GM19468 (cell line): ENCODE measurements at regions not wholly inside any gene's neighbourhood (a gene's known extent, or its start where the extent isn't known, plus 50 kb on each side); places are given as distances from the start of the nearest gene placed in this dataset.

Experiments used
- ATAC-seq: cut with Tn5 transposase; IDR thresholded peaks from one replicate; pipeline ENCODE4 v1.9.1; 2021; ENCODE audit warnings: mild to moderate bottlenecking, moderate library complexity, moderate number of reproducible peaks; ENCODE audit not compliant: unreplicated experiment; ENCODE audit errors: extremely low read depth

DNA sequence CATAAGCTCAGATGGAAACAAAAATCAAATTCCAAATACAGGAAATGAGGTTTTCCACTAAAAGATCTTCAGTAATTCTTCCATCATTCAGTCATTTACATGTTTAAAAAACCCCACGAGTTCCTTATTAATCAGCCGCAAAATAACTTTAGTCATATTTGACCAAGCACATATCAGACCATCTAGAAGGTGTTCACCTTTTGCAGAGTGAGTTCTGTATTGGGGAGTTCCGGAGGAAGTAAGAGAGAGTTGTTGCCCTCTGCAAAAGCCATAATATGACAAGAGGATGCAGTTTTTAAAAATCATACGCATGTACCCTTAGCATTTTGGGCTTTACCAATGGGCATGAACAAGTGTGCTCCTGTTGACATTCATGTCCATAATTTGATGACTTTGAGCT is 61.6 kb downstream of the CCR1 start:
- no peak for ATAC-seq

- no peak for ATAC-seq
Measured at GRCh38 chr3:46146021-46146420, 62.1 kb downstream of the CCR1 start.

GRCh38 chr3:46145147-46145546 is 63.0 kb downstream of the CCR1 start:
- ATAC-seq, result no peak

GRCh38 chr3:46143951-46144473 is 64.1 kb downstream of the CCR1 start:
- no peak for ATAC-seq

GRCh38 chr3:46141813-46142212 is 66.3 kb downstream of the CCR1 start:
- ATAC-seq, result no peak

- ATAC-seq, result no peak
Measured at GRCh38 chr3:46138581-46138980, 69.5 kb downstream of the CCR1 start.

DNA sequence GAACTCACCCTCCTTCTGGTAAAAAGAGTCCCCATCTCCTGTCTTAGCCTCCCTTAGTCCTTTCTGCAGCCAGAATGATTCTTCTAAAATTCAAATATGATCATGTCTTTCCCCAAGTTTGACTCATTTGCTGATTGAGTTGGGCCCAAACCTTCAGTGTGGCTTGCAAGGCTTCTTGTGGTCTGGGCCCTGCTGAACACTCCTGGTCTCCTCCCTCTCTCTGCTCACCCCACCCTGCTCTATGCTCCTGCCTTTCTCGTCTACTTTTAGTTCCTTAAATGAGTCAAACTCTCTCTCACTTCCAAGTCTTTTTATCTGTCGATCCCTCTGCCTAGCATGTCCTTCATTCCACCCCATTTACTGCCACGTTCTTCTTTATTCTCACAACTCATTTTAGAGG is 72.6 kb downstream of the CCR1 start:
- ATAC-seq, result no peak

DNA sequence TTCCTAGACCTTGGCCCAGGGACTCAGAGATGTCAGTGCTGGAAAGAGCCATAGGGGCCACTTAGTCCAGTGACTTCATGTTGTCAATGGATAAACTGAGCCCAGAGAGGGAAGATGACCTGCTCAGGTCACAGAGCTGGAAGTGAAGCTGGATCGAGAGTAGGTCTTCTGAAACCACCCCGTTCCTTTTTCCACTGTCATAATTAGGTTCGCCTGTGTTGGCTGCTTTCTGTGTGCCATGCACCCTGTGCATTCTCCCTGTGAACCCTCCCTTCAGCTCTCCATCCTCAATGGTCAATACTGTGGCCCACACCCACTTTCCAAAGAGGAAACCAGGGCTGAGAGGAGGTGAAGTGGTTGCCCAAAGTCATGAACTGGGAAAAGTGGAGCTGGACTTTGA is 74.8 kb downstream of the CCR1 start:
- ATAC-seq, result no peak

DNA sequence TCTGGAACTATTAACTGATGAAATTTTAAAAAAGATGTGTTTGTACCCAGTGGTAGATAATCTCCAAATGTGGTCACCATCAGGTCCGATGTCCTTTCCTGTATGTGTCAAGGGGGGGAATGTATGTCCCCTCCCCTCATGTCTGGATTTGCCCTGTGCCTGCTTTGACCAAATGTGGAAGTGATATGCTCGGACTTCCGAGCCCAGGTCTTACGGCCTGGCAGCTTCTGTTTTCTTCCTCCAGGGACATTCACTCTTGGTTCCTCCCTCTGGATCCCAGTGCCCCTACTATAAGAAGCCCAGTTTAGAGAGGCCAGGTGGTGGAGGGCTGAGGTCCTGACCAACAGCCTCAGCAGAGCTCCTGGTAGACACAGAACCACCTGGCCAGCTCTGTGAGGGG is 75.5 kb downstream of the CCR1 start:
- ATAC-seq, result no peak

DNA sequence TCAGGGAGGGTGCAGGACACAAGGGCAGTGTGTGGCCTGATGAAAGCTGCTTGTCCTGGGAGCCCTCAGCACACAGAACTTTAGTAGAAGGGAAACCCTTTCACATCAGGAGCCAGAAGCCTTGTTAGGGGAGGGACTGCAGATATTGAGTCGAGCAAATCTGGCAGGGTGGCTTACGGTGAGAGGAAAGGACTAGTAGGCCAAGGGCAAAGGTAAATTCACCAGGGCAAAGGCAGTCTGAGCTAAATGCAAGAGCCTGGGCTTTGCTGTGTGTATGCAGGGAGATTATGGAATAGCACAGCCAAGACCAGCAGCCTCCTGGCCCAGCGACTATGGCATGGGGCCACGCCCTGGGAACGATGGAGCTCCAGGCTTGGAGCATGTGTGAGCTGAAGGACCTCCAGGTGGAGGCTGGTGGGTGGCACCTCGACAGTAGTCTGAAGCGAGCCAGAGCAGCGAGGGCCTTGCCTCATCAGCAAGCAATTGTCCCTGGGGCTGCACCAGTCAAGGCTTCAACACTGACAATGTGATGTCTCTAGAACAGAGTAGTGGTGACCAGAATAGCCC is 76.1 kb downstream of the CCR1 start:
- ATAC-seq, result no peak

DNA sequence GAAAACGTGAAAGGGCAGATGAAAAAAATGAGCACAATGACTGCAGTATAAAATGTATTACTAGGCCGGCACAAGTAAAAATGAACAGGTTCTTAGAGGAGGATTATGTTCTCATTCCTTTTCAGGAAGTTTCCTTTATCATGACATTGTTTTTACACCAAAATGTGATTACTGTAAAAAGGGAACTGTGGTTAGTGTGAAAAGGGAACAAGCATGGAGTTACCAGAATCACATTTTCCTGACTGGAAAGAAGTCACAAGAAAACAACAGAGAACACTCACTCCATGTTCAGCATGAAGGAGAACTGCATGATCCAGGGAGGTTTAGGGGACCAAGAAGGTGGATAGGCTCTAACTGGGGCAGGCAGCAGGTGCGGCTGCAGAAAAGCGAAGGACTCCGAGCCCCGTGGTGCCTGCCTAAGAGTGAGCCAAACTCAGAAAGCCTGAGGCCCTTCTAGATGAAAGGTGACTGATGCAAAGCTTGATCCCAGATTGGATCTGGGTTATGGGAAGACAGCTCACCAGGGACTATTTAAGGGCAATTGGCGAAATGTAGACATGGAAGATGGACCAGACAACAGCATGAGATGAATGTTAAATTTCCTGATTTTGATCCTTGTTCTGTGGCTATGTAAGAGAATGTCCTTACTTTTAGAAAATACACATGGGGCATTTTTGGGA is 77.3 kb downstream of the CCR1 start:
- no peak for ATAC-seq

- no peak for ATAC-seq
Measured at GRCh38 chr3:46129588-46130272, 78.4 kb downstream of the CCR1 start.

GRCh38 chr3:46127503-46127902 is 80.6 kb downstream of the CCR1 start:
- ATAC-seq, result no peak

DNA sequence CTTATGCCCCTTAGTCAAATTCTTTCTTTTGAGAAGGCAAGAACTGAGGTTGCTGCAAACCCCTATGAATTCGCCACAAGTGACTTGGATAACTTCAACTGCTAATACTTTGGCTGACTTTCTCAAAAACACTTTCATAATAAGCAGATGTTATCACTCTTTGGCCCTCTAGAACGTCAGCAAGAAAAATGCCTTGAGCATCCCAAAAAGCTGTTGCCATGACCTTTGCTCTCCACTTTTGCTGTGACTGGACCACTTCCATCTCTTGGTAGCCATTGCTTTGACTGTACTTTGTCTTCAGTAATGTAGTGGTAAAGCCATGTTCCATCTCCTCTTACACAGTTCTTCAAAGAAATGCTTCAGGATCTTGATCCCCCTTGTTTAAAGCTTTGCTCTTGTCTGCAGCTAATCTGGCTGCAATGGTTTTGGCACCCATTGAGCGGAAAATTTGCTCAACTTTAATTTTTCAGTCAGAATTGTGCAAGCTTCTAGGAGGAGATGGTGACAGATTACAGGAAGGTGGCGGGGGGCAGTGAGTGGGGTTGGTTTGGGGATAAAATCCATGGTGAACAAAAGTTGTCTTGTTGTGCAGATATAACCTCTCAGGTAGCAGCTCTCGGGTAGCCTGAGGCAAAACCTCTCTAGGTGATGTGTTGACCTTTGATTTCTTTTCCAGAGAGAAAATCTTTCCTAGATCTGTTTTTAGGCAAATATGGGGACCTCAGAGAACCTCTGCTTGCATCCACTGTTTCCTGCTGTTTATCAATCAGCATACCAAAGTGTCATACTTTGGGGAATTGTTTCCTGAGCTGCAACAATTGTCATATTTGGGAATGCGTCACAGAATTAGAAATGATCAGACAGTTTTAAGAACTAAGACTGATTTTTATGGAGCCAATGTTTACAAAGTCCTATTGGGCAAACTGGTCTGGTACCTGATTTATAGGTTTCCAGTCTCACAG is 83.6 kb downstream of the CCR1 start:
- ATAC-seq, result no peak

DNA sequence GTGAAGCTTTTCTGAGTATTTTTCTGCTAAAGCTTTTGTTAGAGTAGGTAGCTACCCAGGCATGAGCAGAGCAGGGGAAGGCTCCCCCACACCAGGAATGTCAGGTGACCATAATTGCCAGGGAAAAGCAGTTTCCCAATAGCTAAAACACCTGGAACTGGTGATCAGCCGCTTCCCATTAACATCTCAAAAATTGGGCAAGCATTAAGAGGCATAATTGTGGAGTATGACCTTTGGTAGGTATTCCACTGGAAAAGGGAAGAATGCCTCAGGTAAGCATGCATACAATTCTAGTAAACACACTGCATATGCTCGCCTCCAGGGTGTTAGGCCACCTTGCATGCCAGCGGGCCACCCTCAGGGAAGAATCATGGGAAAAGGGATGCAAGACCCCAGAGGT is 84.5 kb downstream of the CCR1 start:
- ATAC-seq, result no peak

GRCh38 chr3:46122091-46122490 is 86.0 kb downstream of the CCR1 start:
- no peak for ATAC-seq

DNA sequence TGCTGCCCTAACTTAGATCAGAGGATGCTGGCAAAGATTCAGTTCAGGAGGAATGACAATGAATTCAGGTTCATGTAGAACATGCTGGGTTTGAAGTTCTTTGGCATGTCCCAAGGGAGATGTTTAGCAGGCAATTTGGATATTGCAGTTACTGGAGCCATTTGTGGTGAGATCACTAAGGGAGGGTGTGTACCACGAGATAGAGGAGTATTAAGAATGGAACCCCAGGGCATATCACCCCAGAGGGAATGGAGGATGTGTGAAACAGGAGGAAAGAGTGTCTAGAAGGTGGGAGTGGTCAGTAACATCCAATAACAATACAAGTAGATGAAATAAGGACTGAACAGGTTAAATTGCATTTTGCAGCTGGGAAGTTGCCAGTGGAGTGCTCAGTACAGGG is 87.1 kb downstream of the CCR1 start:
- ATAC-seq, result no peak

GRCh38 chr3:46119709-46120498 is 88.2 kb downstream of the CCR1 start:
- ATAC-seq, result no peak

DNA sequence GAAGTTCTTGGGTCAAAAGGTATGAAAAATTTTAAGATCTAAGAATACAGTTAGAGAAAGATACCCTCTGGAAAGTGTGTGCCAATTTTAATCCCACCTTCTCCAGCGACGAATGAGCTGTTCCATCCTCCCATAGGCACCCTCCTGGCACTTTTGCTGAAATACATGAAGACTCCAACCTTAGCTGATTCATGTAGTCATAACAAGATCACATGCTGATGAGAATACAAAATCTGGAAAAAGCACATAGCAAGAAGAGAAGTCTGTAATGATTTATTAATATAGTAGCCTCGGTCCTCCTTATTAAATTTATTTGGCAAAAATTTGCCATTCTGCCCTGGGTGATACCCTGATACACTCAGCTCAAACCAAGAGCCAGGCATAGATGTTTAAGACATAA is 88.9 kb downstream of the CCR1 start:
- ATAC-seq, result no peak

DNA sequence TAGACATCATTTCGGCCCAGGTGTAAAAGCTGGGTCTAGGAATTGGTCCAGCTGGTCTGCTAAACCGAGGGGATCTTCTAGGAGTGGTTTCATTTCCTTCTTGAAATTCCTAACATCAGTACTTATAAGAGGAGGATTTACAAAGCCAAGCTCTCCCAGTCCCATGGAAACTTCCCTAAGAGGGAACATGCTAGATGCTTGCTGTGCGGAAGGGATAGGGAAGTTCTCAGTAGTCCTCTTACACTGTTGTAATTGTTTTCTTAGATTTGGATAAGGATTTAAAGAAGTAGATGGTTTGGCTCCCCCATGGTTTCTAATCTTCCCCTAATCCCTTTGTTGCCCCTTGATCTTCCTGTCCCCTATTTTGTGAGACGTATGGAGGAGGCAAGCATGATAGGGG is 89.7 kb upstream of the XCR1 start:
- no peak for ATAC-seq
